ENCODE measurements at regions not wholly inside any gene's neighbourhood (a gene's known extent, or its start where the extent isn't known, plus 50 kb on each side); places are given as distances from the start of the nearest gene placed in this dataset.
A peak's percentile ranks its signal among the peaks of the same experiment; 100 is the strongest.

DNA sequence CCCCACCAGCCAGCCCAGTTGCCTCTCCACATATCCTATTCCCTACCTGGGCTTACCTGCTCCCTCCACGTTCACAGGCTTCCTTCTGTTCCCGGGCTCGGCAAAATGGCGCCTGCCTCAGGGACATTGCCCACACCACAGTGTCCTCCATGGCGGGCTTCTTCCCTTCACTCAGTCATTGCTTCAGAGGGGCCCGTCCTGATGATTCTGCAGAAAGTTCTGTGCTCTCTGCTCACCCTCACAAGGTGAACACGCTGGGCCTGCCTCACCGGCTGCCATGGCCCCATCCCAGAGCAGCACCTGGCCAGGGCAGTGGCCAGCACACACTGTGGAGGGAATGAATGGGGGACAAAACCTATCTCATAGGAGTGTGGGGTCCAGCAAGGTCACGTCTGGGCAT is 313.0 kb downstream of the GADD45G start:
- H3K4me2 ChIP-seq (ENCODE audit: low read depth, low read length, poor library complexity, severe bottlenecking), result no peak overlapping the region
- no peak for DNase-seq
- H3K36me3 ChIP-seq (ENCODE audit: insufficient read depth, low read length), result no peaks in the 10 kb centered on the region
- no peak overlapping the region for H2AFZ ChIP-seq (ENCODE audit: low read length)
- H3K27ac ChIP-seq (ENCODE audit: low read length), result no peak overlapping the region
- no peaks in the 10 kb centered on the region for H3K79me2 ChIP-seq (ENCODE audit: low read length)
- H4K20me1 ChIP-seq (ENCODE audit: insufficient read depth, low read depth, low read length), result no peaks in the 10 kb centered on the region
- H3K9me3 ChIP-seq (ENCODE audit: low read length), result no peaks in the 10 kb centered on the region
- H3K9ac ChIP-seq (ENCODE audit: low read length), result no peak overlapping the region
- H3K4me1 ChIP-seq (ENCODE audit: low read length), result no peaks in the 10 kb centered on the region
- H3K4me3 ChIP-seq (ENCODE audit: low read length), result no peak overlapping the region
- no peaks in the 10 kb centered on the region for H3K27me3 ChIP-seq (ENCODE audit: low read length)
- H3K9me2 ChIP-seq (replicated peaks; ENCODE audit: insufficient read depth, low read length), result no peaks in the 10 kb centered on the region

DNA sequence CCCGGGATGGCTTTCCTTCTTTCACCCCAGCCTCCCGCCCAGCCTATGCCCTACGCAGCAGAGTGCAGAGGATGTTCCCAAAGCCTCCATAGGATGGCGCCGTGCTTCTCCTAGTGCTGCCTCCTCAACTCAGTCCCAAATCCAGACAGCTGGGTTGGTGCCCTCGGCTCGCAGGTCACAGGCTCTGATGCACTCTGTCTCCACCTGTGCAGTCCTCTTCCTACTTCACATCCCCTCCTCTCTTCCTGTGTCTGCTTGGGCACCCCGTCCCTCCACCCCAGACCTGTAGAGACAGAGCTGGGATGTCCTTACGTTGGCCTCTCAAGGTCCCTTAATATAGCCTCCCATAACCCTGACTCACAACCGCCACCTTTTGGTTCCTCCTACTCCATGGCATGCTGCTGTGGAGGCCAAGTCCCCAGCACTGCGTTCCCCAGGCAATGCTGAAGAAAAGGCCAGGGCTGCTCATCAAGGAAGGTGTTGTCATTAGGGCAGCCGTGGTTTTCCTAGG is 314.4 kb downstream of the GADD45G start:
- DNase-seq, result peak; percentile 80
- H3K4me2 ChIP-seq (ENCODE audit: low read depth, low read length, poor library complexity, severe bottlenecking), result no peak overlapping the region
- no peaks in the 10 kb centered on the region for H4K20me1 ChIP-seq (ENCODE audit: insufficient read depth, low read depth, low read length)

DNA sequence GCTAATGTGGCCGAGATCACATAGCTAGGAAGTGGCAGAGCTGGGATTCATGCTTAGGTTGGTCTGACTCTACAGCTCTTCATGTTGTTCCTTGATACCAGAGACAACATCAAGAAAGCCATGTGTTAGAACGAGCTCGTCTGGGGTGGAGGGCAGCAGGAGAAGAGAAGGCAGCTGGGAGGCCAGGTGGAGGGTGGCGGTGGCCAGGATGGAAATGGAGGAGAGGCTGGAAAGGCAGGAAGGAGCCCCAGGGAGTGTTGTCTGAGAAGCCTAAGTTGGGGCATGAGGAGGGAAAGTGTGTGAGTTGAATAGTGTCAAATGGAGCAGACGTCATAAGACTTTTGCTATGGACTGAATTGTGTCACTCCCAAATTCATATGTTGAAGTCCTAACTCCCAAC is 315.3 kb downstream of the GADD45G start:
- Histone ChIP-seq H3K79me2 (ENCODE audit: low read length) (no peaks in the 10 kb centered on the region), H3K9me2 (replicated peaks; ENCODE audit: insufficient read depth, low read length) (no peaks in the 10 kb centered on the region), H3K27me3 (ENCODE audit: low read length) (no peaks in the 10 kb centered on the region), H3K4me3 (ENCODE audit: low read length) (no peak overlapping the region), H4K20me1 (ENCODE audit: insufficient read depth, low read depth, low read length) (no peaks in the 10 kb centered on the region), H3K27ac (ENCODE audit: low read length) (no peak overlapping the region), H3K9me3 (ENCODE audit: low read length) (no peaks in the 10 kb centered on the region), H3K9ac (ENCODE audit: low read length) (no peak overlapping the region), H3K4me1 (ENCODE audit: low read length) (no peaks in the 10 kb centered on the region), H3K36me3 (ENCODE audit: insufficient read depth, low read length) (no peaks in the 10 kb centered on the region), H3K4me2 (ENCODE audit: low read depth, low read length, poor library complexity, severe bottlenecking) (no peak overlapping the region), H2AFZ (ENCODE audit: low read length) (no peak overlapping the region)
- no peak for DNase-seq

More for the DNA sequence above, 314.4 kb downstream of the GADD45G start:
- no peaks in the 10 kb centered on the region for H3K9me3 ChIP-seq (ENCODE audit: low read length)
- no peaks in the 10 kb centered on the region for H3K27me3 ChIP-seq (ENCODE audit: low read length)
- no peaks in the 10 kb centered on the region for H3K36me3 ChIP-seq (ENCODE audit: insufficient read depth, low read length)
- no peak overlapping the region for H3K9ac ChIP-seq (ENCODE audit: low read length)
- no peak overlapping the region for H2AFZ ChIP-seq (ENCODE audit: low read length)
- no peaks in the 10 kb centered on the region for H3K79me2 ChIP-seq (ENCODE audit: low read length)
- H3K27ac ChIP-seq (ENCODE audit: low read length), result no peak overlapping the region
- H3K4me1 ChIP-seq (ENCODE audit: low read length), result no peaks in the 10 kb centered on the region
- H3K4me3 ChIP-seq (ENCODE audit: low read length), result no peak overlapping the region
- no peaks in the 10 kb centered on the region for H3K9me2 ChIP-seq (replicated peaks; ENCODE audit: insufficient read depth, low read length)

DNA sequence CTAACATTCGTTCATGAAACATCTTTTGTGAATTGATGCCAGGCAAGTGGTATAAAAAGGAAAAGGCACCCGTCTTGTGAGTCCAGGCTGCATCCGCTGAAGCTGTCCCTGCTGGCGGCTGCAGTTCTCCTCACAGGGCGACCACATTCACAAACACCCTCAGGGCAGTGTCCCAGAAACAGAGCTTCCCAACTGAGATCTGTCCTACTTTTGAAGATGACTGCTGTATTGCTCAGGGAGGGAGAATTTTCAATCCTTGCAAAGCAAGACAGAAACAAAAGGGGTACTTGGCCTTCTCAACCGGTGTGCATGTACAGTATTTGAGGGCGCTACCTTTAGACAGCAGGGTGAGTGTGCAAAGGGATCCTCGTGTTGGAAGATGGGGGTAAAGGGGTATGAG is 316.1 kb downstream of the GADD45G start:
- Histone ChIP-seq H3K9me3 (ENCODE audit: low read length) (no peaks in the 10 kb centered on the region), H3K4me2 (ENCODE audit: low read depth, low read length, poor library complexity, severe bottlenecking) (no peak overlapping the region), H3K9ac (ENCODE audit: low read length) (no peak overlapping the region), H3K79me2 (ENCODE audit: low read length) (no peaks in the 10 kb centered on the region), H2AFZ (ENCODE audit: low read length) (no peak overlapping the region), H3K36me3 (ENCODE audit: insufficient read depth, low read length) (no peaks in the 10 kb centered on the region), H3K27ac (ENCODE audit: low read length) (no peak overlapping the region), H3K4me1 (ENCODE audit: low read length) (no peaks in the 10 kb centered on the region), H3K4me3 (ENCODE audit: low read length) (no peak overlapping the region), H4K20me1 (ENCODE audit: insufficient read depth, low read depth, low read length) (no peaks in the 10 kb centered on the region), H3K27me3 (ENCODE audit: low read length) (no peaks in the 10 kb centered on the region), H3K9me2 (replicated peaks; ENCODE audit: insufficient read depth, low read length) (no peaks in the 10 kb centered on the region)
- DNase-seq, result no peak

DNA sequence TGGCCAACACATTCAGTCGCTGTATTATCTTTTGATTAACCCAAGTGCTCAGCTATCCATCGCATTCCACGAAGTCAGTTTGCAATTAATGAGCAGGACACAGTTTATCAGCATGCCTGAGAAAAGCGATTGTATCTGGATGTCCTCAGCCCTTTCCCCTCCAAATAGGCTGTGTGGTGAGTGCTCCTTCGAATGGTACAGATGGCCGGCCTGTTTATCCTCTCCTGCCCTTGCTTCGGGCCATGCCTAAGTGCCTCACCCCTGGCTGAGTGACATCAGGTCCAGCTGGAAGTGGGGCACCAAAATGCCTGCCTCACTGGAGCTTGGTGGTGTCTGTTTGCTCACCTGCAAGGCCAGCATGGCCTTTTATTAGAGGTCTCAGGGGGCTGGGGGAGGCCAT is 317.3 kb downstream of the GADD45G start:
- no peaks in the 10 kb centered on the region for H3K79me2 ChIP-seq (ENCODE audit: low read length)
- H3K4me3 ChIP-seq (ENCODE audit: low read length), result no peak overlapping the region
- no peaks in the 10 kb centered on the region for H4K20me1 ChIP-seq (ENCODE audit: insufficient read depth, low read depth, low read length)
- H3K4me1 ChIP-seq (ENCODE audit: low read length), result no peaks in the 10 kb centered on the region
- H3K9me3 ChIP-seq (ENCODE audit: low read length), result no peaks in the 10 kb centered on the region
- no peaks in the 10 kb centered on the region for H3K27me3 ChIP-seq (ENCODE audit: low read length)
- H3K9ac ChIP-seq (ENCODE audit: low read length), result no peak overlapping the region
- no peaks in the 10 kb centered on the region for H3K9me2 ChIP-seq (replicated peaks; ENCODE audit: insufficient read depth, low read length)
- no peak overlapping the region for H3K27ac ChIP-seq (ENCODE audit: low read length)
- H2AFZ ChIP-seq (ENCODE audit: low read length), result no peak overlapping the region
- no peak overlapping the region for H3K4me2 ChIP-seq (ENCODE audit: low read depth, low read length, poor library complexity, severe bottlenecking)
- H3K36me3 ChIP-seq (ENCODE audit: insufficient read depth, low read length), result no peaks in the 10 kb centered on the region
- no peak for DNase-seq

DNA sequence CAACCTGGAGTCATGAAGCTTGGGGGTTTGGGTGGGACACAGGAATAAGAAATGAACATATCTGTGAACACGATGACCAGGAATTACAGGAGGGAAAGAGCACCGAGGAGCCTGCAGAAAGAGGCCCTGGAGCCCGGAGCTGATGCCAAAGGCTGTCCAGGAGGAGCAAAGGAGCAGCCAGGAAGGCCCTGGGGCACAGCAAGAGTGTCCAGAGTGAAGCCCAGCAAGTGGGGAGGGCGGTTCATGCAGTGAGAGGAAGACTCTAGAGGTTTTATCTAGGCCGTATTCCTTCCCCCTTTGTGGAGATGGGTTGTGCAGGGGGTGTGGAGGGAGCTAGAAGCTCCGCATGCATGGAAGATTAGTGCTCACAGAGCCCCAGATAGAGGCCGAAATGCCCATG is 318.4 kb downstream of the GADD45G start:
- no peaks in the 10 kb centered on the region for H3K9me2 ChIP-seq (replicated peaks; ENCODE audit: insufficient read depth, low read length)
- H3K4me3 ChIP-seq (ENCODE audit: low read length), result no peak overlapping the region
- H3K36me3 ChIP-seq (ENCODE audit: insufficient read depth, low read length), result no peaks in the 10 kb centered on the region
- DNase-seq, result no peak
- H2AFZ ChIP-seq (ENCODE audit: low read length), result no peak overlapping the region
- H3K79me2 ChIP-seq (ENCODE audit: low read length), result no peaks in the 10 kb centered on the region
- no peaks in the 10 kb centered on the region for H4K20me1 ChIP-seq (ENCODE audit: insufficient read depth, low read depth, low read length)
- H3K9me3 ChIP-seq (ENCODE audit: low read length), result no peaks in the 10 kb centered on the region
- no peak overlapping the region for H3K27ac ChIP-seq (ENCODE audit: low read length)
- H3K9ac ChIP-seq (ENCODE audit: low read length), result no peak overlapping the region
- H3K4me1 ChIP-seq (ENCODE audit: low read length), result no peaks in the 10 kb centered on the region
- H3K4me2 ChIP-seq (ENCODE audit: low read depth, low read length, poor library complexity, severe bottlenecking), result no peak overlapping the region
- H3K27me3 ChIP-seq (ENCODE audit: low read length), result no peaks in the 10 kb centered on the region

DNA sequence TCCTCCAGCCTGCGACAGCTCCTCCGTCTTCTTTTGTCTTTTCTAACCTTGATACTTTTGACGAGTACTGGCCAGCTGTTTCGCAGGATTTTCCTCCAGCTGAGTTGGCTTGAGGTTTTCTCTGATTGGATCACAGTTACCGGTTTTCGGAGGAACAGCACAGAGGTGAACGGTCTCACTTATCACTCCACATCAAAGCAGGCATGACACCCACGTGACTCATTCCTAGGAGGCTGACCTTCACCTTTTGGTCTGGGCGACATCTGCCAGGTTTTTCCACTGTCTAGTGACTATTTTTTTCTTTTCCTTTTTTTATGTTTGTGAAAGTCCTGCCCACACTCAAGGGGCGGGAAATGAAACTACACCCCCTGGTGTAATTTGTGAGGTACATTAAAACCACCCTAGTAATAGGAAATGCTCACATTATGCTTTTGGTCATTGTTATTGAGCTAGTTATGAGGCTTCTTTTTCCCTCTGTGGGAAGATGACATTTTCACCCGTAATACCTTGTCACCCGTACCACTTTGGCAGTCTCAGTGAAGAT is 319.2 kb downstream of the GADD45G start:
- no peak overlapping the region for H3K27ac ChIP-seq (ENCODE audit: low read length)
- no peak for DNase-seq
- H4K20me1 ChIP-seq (ENCODE audit: insufficient read depth, low read depth, low read length), result no peaks in the 10 kb centered on the region
- H3K9ac ChIP-seq (ENCODE audit: low read length), result no peak overlapping the region
- H3K36me3 ChIP-seq (ENCODE audit: insufficient read depth, low read length), result no peaks in the 10 kb centered on the region
- H3K79me2 ChIP-seq (ENCODE audit: low read length), result no peaks in the 10 kb centered on the region
- no peak overlapping the region for H3K4me3 ChIP-seq (ENCODE audit: low read length)
- H3K4me1 ChIP-seq (ENCODE audit: low read length), result no peaks in the 10 kb centered on the region
- no peaks in the 10 kb centered on the region for H3K9me3 ChIP-seq (ENCODE audit: low read length)
- no peak overlapping the region for H3K4me2 ChIP-seq (ENCODE audit: low read depth, low read length, poor library complexity, severe bottlenecking)
- no peaks in the 10 kb centered on the region for H3K27me3 ChIP-seq (ENCODE audit: low read length)
- no peak overlapping the region for H2AFZ ChIP-seq (ENCODE audit: low read length)
- H3K9me2 ChIP-seq (replicated peaks; ENCODE audit: insufficient read depth, low read length), result no peaks in the 10 kb centered on the region

DNA sequence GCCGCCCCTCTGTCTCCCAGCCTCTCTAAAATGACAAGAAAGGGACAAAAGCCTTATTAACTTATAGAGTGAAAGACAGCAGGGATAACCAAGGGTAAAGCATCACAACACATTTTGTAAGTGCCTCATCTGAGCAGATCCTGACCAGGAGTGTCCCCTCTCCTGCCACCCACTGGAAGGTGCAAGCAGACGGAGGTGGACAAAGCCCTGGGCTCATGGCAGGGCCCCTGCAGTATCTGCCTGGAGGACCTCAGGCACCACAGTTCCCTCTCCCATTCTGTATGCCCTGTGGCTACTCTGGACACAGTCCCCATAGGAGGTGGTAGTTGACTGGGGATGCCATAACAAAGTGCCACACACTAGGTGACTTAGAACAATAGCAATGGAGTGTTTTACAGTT is 319.8 kb downstream of the GADD45G start:
- Histone ChIP-seq H3K4me1 (ENCODE audit: low read length) (no peaks in the 10 kb centered on the region), H3K9me3 (ENCODE audit: low read length) (no peaks in the 10 kb centered on the region), H3K79me2 (ENCODE audit: low read length) (no peaks in the 10 kb centered on the region), H3K4me2 (ENCODE audit: low read depth, low read length, poor library complexity, severe bottlenecking) (no peak overlapping the region), H2AFZ (ENCODE audit: low read length) (no peak overlapping the region), H3K9ac (ENCODE audit: low read length) (no peak overlapping the region), H3K9me2 (replicated peaks; ENCODE audit: insufficient read depth, low read length) (no peaks in the 10 kb centered on the region), H3K27ac (ENCODE audit: low read length) (no peak overlapping the region), H3K4me3 (ENCODE audit: low read length) (no peak overlapping the region), H4K20me1 (ENCODE audit: insufficient read depth, low read depth, low read length) (no peaks in the 10 kb centered on the region), H3K36me3 (ENCODE audit: insufficient read depth, low read length) (no peaks in the 10 kb centered on the region), H3K27me3 (ENCODE audit: low read length) (no peaks in the 10 kb centered on the region)
- DNase-seq, result no peak

DNA sequence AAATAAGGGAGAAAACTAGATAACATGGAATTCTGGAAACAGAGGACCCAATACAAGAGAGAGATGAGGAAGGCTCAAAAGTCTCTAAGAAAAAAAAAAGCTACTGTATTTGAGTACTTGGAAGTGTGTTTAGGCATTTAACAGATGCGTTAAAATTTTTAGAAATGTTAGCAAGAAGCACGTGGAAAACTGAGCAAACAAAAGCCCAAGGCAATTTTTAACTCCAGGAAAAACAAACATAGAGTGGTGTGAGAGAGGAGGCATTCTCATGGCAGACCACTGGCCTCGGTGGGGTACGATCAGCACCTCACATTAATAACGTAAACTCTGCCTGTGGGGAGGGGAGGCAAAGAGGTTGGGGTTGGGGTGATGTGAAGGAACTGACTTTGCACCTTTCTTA is 321.4 kb downstream of the GADD45G start:
- Histone ChIP-seq H3K27me3 (ENCODE audit: low read length) (no peaks in the 10 kb centered on the region), H4K20me1 (ENCODE audit: insufficient read depth, low read depth, low read length) (no peaks in the 10 kb centered on the region), H3K4me1 (ENCODE audit: low read length) (no peaks in the 10 kb centered on the region), H3K27ac (ENCODE audit: low read length) (no peak overlapping the region), H3K9me2 (replicated peaks; ENCODE audit: insufficient read depth, low read length) (no peaks in the 10 kb centered on the region), H3K79me2 (ENCODE audit: low read length) (no peaks in the 10 kb centered on the region), H3K9ac (ENCODE audit: low read length) (no peak overlapping the region), H3K4me2 (ENCODE audit: low read depth, low read length, poor library complexity, severe bottlenecking) (no peak overlapping the region), H2AFZ (ENCODE audit: low read length) (no peak overlapping the region), H3K4me3 (ENCODE audit: low read length) (no peak overlapping the region), H3K36me3 (ENCODE audit: insufficient read depth, low read length) (no peaks in the 10 kb centered on the region), H3K9me3 (ENCODE audit: low read length) (no peaks in the 10 kb centered on the region)
- DNase-seq, result no peak

Measured in Karpas-422 (cell line).